Liver (tissue), 3 donors: ENCODE measurements at regions not wholly inside any gene's neighbourhood (a gene's known extent, or its start where the extent isn't known, plus 50 kb on each side); places are given as distances from the start of the nearest gene placed in this dataset.

Source experiments
- EGR1 ChIP-seq, 2 donors: IDR thresholded peaks; 2 replicates each; pipeline ENCODE4 v1.6.1; 2016 to 2018; ENCODE audit warnings: antibody characterized with exemption in 2 of 2, low read depth in 2 of 2
- GABPA ChIP-seq, 2 donors: IDR thresholded peaks in 1 of 2; conservative IDR thresholded peaks in 1 of 2; 2 replicates each; pipeline ENCODE4 v1.6.1; 2016; ENCODE audit warnings: antibody characterized with exemption in 2 of 2, mild to moderate bottlenecking in 1 of 2, moderate library complexity in 1 of 2
- RAD21 ChIP-seq, 2 donors: IDR thresholded peaks; 2 replicates each; pipeline ENCODE4 v1.6.1; 2016; ENCODE audit warnings: antibody characterized with exemption in 2 of 2, mild to moderate bottlenecking in 2 of 2
- RXRA ChIP-seq, 2 donors: IDR thresholded peaks; 2 replicates each; pipeline ENCODE4 v1.6.1; 2017 to 2018; ENCODE audit warnings: antibody characterized with exemption in 2 of 2, mild to moderate bottlenecking in 1 of 2
- SP1 ChIP-seq: IDR thresholded peaks from 2 replicates; pipeline ENCODE4 v1.6.1; 2018; ENCODE audit warnings: antibody characterized with exemption, mild to moderate bottlenecking
- YY1 ChIP-seq: IDR thresholded peaks from 2 replicates; pipeline ENCODE4 v1.6.1; 2016; ENCODE audit warnings: antibody characterized with exemption, mild to moderate bottlenecking
- ZBTB33 ChIP-seq: IDR thresholded peaks from 2 replicates; pipeline ENCODE4 v1.6.1; 2016; ENCODE audit warnings: antibody characterized with exemption
- TF ChIP-seq, protein P1 (sequence below): fragments of 150-350 bp; IDR thresholded peaks from 2 replicates; pipeline ENCODE4 v1.5.1; 2017; ENCODE audit warnings: improper control_type of control experiment, low read depth, low read length; ENCODE audit not compliant: missing input control
- TF ChIP-seq, protein P2 (sequence below): IDR thresholded peaks from 2 replicates; pipeline ENCODE4 v1.6.1; 2016; ENCODE audit warnings: antibody characterized with exemption, mild to moderate bottlenecking
- donor health status: healthy.
- donor health status: healthy.

DNA sequence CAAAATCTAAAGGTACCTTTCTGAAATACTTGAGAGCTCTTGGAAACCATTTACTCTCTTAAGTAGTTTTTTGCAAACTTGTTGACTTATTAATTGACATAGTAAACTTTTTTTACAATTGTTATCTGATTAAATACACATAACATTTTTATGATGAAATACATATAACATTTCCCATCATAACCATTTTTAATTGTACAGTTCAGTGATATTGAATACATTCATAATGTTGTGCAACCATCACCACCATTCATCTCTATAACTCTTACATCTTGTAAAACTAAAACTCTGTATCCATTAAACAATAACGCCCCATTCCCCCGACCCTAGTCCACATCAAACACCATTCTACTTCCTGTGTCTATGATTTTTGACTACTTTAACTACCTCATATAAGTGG lies 95.7 kb upstream of the ZNF648 start:
- TF ChIP-seq, protein P1, sequence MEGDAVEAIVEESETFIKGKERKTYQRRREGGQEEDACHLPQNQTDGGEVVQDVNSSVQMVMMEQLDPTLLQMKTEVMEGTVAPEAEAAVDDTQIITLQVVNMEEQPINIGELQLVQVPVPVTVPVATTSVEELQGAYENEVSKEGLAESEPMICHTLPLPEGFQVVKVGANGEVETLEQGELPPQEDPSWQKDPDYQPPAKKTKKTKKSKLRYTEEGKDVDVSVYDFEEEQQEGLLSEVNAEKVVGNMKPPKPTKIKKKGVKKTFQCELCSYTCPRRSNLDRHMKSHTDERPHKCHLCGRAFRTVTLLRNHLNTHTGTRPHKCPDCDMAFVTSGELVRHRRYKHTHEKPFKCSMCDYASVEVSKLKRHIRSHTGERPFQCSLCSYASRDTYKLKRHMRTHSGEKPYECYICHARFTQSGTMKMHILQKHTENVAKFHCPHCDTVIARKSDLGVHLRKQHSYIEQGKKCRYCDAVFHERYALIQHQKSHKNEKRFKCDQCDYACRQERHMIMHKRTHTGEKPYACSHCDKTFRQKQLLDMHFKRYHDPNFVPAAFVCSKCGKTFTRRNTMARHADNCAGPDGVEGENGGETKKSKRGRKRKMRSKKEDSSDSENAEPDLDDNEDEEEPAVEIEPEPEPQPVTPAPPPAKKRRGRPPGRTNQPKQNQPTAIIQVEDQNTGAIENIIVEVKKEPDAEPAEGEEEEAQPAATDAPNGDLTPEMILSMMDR, result no peak
- TF ChIP-seq SP1 (no peak), YY1 (no peak), RAD21 (IDR thresholded peaks at IDR 0.05) (no peak), ZBTB33 (no peak), EGR1 (IDR thresholded peaks at IDR 0.05; ENCODE audit: low read depth in 2 of 2) (no peak), GABPA (IDR thresholded peaks at IDR 0.05 in 1 of 2, conservative IDR thresholded peaks at IDR 0.05 in 1 of 2) (no peak), RXRA (IDR thresholded peaks at IDR 0.05) (no peak)
- TF ChIP-seq, protein P2, sequence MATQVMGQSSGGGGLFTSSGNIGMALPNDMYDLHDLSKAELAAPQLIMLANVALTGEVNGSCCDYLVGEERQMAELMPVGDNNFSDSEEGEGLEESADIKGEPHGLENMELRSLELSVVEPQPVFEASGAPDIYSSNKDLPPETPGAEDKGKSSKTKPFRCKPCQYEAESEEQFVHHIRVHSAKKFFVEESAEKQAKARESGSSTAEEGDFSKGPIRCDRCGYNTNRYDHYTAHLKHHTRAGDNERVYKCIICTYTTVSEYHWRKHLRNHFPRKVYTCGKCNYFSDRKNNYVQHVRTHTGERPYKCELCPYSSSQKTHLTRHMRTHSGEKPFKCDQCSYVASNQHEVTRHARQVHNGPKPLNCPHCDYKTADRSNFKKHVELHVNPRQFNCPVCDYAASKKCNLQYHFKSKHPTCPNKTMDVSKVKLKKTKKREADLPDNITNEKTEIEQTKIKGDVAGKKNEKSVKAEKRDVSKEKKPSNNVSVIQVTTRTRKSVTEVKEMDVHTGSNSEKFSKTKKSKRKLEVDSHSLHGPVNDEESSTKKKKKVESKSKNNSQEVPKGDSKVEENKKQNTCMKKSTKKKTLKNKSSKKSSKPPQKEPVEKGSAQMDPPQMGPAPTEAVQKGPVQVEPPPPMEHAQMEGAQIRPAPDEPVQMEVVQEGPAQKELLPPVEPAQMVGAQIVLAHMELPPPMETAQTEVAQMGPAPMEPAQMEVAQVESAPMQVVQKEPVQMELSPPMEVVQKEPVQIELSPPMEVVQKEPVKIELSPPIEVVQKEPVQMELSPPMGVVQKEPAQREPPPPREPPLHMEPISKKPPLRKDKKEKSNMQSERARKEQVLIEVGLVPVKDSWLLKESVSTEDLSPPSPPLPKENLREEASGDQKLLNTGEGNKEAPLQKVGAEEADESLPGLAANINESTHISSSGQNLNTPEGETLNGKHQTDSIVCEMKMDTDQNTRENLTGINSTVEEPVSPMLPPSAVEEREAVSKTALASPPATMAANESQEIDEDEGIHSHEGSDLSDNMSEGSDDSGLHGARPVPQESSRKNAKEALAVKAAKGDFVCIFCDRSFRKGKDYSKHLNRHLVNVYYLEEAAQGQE, result no peak
